ENCODE measurements at regions not wholly inside any gene's neighbourhood (a gene's known extent, or its start where the extent isn't known, plus 50 kb on each side); places are given as distances from the start of the nearest gene placed in this dataset.
"Not testable (repeated sequence)": the region's sequence is repeated elsewhere in the genome, so short reads cannot be mapped to it uniquely, and the experiment has no call there.

DNA sequence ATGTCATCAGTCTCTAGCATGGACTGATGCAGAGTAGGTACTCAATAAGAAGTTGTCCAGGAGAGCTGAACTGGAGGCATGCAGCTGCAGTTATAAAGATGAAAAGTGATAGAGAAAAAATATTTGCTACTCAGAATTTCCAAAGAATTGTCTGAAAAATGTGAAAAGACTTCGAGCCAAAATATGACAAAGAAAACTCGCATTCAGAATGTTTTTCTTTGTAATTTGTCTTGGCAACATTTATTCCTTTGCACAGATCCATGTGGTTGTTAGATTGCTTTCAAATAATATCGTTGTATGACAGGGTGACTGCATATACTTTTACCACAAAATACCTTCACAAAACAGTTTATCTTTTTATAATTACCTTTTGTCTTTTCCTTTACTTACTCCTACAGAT lies 128.0 kb upstream of the SLC4A4 start:
- DNase-seq (ENCODE audit: low spot score): no peak

- DNase-seq (ENCODE audit: low spot score): no peak
Observed at GRCh38 chr4:71211748-71212147, 127.1 kb upstream of the SLC4A4 start.

DNA sequence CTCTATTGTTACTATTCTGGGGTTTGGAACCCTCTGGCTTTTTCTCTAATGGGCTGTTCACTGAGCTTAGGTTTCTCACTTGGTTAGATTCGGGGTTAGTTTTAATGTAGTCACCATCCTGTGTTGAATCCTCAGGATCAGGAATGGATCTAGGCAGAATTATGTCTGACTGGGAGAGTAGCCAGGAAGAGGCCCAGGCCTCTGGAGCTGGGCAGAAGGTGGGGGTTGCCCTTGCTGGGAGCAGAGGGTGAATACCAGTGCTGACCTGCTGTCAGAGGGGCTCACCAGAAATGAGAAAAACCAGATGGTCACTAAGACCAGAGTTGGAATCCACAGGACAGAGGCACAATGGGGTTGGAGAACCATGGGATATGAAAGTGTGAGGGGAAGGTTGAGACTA lies 126.6 kb upstream of the SLC4A4 start:
- DNase-seq (ENCODE audit: low spot score): no peak

DNA sequence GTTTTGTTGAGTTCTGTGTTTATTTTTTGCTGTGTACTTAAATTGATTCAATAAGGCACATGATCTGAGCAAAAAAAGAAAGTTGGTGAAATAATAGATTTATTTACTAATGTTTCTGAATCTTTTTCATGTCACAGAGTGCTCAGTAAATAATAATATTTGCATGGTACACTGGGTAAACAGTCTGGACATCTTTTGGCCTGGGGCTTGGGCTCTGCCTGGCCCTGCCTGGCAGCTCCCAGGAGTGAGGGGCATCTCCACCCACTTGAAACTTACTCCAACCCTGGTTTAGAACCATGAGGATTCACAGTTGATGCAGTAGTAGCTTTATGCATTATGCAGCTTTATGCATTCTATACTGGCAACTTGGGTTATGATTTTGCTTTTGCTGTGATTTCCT lies 124.2 kb upstream of the SLC4A4 start:
- no peak for DNase-seq (ENCODE audit: low spot score)

- DNase-seq (ENCODE audit: low spot score): no peak
Observed at GRCh38 chr4:71216316-71216959, 122.4 kb upstream of the SLC4A4 start.

DNA sequence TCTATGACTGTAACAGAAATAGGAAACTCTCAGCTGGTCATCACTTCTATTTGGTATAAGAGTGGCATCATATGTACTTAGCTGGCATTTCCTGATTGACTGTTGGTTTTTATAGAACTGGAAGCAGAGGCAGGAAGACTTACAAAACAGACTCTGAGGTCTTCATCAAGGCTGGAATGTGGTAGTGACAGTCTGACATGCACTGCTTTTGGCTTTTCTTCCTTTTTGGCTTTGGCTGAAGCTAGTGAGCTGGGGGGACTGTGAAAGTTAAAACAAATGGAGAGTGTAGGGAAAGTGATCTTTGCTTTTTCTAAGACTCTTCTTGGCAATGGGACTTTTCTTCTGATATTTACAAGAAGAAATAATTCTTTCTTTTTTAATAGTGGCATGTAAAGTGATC lies 121.1 kb upstream of the SLC4A4 start:
- no peak for DNase-seq (ENCODE audit: low spot score)

DNA sequence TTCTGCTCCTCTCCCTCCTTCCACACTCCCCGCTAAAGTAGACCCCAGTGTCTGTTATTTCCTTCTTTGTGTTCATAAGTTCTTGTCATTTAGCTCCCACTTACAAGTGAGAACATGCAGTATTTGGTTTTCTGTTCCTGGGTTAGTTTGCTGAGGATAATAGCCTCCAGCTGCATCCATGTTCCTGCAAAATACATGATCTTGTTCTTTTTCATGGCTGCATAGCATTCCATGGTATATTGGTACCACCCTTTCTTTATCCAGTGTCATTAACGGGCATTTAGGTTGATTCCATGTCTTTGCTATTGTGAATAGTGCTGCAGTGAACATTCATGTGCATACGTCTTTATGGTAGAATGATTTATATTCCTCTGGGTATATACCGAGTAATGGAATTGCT lies 118.0 kb upstream of the SLC4A4 start:
- DNase-seq (ENCODE audit: low spot score): not testable (repeated sequence)

GRCh38 chr4:71221510-71222466 lies 117.0 kb upstream of the SLC4A4 start:
- no peak for DNase-seq (ENCODE audit: low spot score)

DNA sequence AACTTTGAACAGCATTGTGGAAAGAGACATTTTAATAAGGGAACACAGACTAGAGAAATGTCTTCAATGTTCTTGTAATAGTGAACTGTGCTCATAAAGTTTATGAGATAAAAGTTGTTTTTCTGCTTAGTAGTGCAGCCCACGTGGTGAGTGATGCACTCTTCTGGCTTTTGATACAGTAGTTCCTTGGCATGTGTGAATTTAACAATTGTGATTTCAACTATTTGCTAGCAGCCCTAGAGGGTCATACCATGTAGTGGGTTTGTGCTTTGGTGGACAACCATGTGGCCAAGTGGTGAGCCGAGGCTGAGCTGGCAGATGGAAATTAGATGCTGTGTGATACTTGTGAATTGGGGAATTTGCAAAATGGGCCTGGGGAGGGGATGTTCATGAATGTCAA lies 116.2 kb upstream of the SLC4A4 start:
- DNase-seq (ENCODE audit: low spot score): no peak

DNA sequence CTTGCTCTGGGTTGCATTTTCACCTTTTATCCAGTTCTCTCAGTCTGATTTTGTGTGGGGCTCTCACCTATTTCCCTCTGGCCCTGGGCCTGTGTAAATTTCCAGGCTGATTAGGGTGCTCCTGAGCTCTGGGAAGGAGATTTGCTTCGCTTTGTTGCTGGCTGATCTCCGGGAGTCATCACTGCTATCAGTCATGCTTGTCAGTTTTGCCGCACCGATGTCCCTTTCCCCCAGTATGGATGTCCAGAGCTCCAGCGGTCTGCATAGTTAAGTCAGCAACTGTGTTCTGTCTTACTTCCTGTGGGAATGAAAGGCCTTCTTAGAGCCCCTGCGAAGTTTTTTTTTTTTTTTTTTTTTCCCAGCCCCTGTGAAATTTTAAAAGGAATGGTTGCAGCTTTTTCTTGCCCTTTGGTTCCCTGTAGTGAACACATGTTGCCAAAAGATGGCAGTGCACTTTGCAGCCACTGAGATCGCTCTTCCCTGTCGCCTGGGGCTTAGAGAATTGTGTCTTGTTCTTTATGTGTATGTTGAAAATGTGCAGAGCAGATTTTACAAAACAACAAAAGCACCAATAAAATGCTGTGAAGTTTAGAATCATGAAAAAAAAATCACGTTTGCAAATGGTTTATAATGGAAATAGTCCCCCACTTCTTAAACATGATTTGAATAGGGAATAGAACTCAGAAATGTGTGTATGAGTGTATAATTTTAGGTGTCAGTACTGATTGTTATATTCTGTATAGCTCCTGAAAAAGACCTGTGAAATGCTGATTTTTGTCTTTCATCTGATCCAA lies 109.1 kb upstream of the SLC4A4 start:
- peak; percentile 17 for DNase-seq (ENCODE audit: low spot score)

- no peak for DNase-seq (ENCODE audit: low spot score)
Observed at GRCh38 chr4:71230271-71231128, 108.3 kb upstream of the SLC4A4 start.

- no peak for DNase-seq (ENCODE audit: low spot score)
Observed at GRCh38 chr4:71231129-71232055, 107.4 kb upstream of the SLC4A4 start.

- no peak for DNase-seq (ENCODE audit: low spot score)
Observed at GRCh38 chr4:71232056-71232430, 106.8 kb upstream of the SLC4A4 start.

DNA sequence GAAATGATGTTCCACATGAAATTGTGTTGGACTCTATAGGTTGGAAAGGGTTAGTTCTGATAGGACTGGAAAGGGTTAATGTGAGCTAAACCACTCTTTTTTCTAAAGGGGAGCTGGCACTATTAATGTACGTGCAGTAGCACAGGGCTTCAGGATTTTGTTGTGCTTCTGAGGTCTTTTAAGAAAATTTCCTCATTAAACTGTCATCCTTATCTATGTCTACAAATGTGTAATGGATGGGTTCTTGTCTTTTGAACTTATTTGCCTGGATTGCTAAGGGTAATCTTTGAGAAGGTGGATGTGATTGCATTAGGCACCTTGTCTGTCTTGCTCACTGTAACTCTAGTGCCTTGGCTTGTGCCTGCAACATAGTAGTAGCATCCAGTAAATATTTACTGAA lies 106.0 kb upstream of the SLC4A4 start:
- no peak for DNase-seq (ENCODE audit: low spot score)

DNA sequence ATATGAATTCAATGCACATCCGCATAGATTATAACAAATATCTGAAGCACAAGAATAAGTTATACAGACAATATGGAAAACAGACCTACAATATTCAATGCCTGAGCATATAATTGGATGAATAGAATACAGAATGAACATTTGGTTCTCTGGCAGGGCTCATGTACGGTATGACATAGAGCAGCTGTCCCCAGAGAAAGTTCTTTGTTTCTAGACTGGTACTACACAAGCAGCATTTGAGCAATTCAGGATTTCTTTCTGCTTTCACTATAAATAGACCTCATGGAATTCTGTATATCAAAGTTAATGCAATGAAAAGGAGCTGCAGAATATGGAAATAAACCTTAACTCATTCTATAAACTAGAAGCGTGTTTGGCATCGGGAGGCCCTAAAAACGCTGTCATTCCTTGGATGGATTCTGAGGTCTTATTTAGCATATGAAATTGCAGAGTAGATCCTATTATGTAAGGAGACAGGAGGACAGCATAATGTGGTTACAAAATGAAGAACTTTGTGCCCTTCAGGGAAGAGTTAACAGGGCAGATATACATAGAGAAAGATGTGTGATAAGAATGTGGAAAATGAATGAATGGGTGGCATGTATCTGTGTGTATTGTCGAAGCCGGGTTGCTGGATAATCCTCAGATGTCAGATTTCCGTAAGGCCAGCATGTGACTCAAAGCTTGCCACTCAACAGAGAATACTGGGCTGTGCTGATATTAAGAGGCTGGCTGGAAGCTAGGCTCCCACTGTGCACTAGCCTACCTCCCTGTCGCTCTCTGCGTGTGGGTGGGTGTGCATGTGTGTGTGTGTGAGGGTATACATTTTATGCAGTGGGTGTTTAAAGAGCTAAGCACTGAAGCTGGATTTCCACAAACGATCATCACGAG lies 103.3 kb upstream of the SLC4A4 start:
- DNase-seq (ENCODE audit: low spot score): no peak

GRCh38 chr4:71236226-71236625 lies 102.6 kb upstream of the SLC4A4 start:
- DNase-seq (ENCODE audit: low spot score): no peak

GRCh38 chr4:71237641-71238040 lies 101.2 kb upstream of the SLC4A4 start:
- no peak for DNase-seq (ENCODE audit: low spot score)

DNA sequence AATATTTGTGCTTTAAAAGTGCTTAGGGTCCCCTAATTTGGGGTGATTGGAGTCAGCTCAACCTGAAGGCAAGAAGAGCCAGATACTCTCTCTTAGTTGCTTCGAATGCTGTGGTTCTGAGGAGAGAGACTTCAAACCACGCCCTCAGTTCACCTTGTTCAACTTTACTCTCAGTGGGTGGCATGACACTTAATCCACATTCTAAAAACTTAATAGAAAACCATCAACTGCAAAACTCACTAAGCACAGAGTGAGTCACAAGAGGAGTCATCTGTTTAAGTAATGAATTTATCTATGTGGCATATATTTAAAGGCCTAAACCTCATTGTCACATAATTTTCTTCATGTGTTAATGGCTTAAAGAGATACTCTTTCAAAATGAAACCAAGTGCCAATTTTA lies 99.5 kb upstream of the SLC4A4 start:
- DNase-seq (ENCODE audit: low spot score): no peak

- DNase-seq (ENCODE audit: low spot score): no peak
Observed at GRCh38 chr4:71240094-71240493, 98.7 kb upstream of the SLC4A4 start.
